H1 (cell line): ENCODE measurements at regions not wholly inside any gene's neighbourhood (a gene's known extent, or its start where the extent isn't known, plus 50 kb on each side); places are given as distances from the start of the nearest gene placed in this dataset.

Experiments
- CTCF ChIP-seq, 3 experiments: IDR thresholded peaks; 1 replicate in 2 of 3; 2 replicates in 1 of 3; pipeline versions ENCODE4 v1.5.1 to v1.6.1; 2011; ENCODE audit warnings: low read length in 3 of 3, mild to moderate bottlenecking in 3 of 3, inconsistent platforms in 2 of 3, low read depth in 1 of 3, moderate library complexity in 1 of 3; ENCODE audit not compliant: insufficient read depth in 1 of 3; ENCODE audit errors: control extremely low read depth in 1 of 3
- EGR1 ChIP-seq: IDR thresholded peaks from 2 replicates; pipeline ENCODE4 v1.6.1; 2011; ENCODE audit warnings: low read depth, low read length, borderline replicate concordance
- EZH2 ChIP-seq: fragments of 200-600 bp; sonication (generic); IDR thresholded peaks from 2 replicates; pipeline ENCODE4 v1.7.1; 2012; ENCODE audit warnings: low read depth, mild to moderate bottlenecking, moderate library complexity, low read length, inconsistent platforms; ENCODE audit not compliant: severe bottlenecking
- NRF1 ChIP-seq: IDR thresholded peaks from 2 replicates; pipeline ENCODE4 v1.6.1; 2011; ENCODE audit warnings: mild to moderate bottlenecking, low read depth, low read length, improper control_type of control experiment
- POLR2A ChIP-seq, 2 experiments: IDR thresholded peaks; 1 replicate in 1 of 2; 2 replicates in 1 of 2; pipeline ENCODE4 v1.6.1; 2011; ENCODE audit warnings: low read depth in 2 of 2, low read length in 2 of 2, mild to moderate bottlenecking in 2 of 2; ENCODE audit errors: control extremely low read depth in 1 of 2
- POLR2AphosphoS5 ChIP-seq: IDR thresholded peaks from 2 replicates; pipeline ENCODE4 v1.6.1; 2011; ENCODE audit warnings: low read depth, low read length
- SIN3A ChIP-seq, 2 experiments: IDR thresholded peaks in 1 of 2; conservative IDR thresholded peaks in 1 of 2; 2 replicates each; pipeline ENCODE4 v1.6.1; 2011 to 2012; ENCODE audit warnings: low read length in 2 of 2, improper control_type of control experiment in 1 of 2, low read depth in 1 of 2, mild to moderate bottlenecking in 1 of 2
- SP1 ChIP-seq: IDR thresholded peaks from 2 replicates; pipeline ENCODE4 v1.6.1; 2011; ENCODE audit warnings: low read depth, low read length
- SRF ChIP-seq: IDR thresholded peaks from 2 replicates; pipeline ENCODE4 v1.6.1; 2011; ENCODE audit warnings: mild to moderate bottlenecking, low read depth, low read length, moderate library complexity
- TEAD4 ChIP-seq: IDR thresholded peaks from 2 replicates; pipeline ENCODE4 v1.6.1; 2012; ENCODE audit warnings: low read depth, low read length, inconsistent platforms, mixed read lengths
- YY1 ChIP-seq: IDR thresholded peaks from 2 replicates; pipeline ENCODE4 v1.6.1; 2011; ENCODE audit warnings: low read depth, mild to moderate bottlenecking, low read length

GRCh38 chr2:53127061-53127650, 640.4 kb upstream of the CHAC2 start:
- TF ChIP-seq CTCF (IDR thresholded peaks at IDR 0.05; ENCODE audit: control extremely low read depth in 1 of 3, insufficient read depth in 1 of 3, low read depth in 1 of 3, low read length in 3 of 3), result no peak
- TF ChIP-seq POLR2AphosphoS5, result no peak
- TF ChIP-seq EZH2, result no peak
- no peak for TF ChIP-seq TEAD4
- TF ChIP-seq POLR2A (IDR thresholded peaks at IDR 0.05; ENCODE audit: control extremely low read depth in 1 of 2, low read depth in 2 of 2, low read length in 2 of 2), result no peak
- no peak for TF ChIP-seq YY1
- TF ChIP-seq SP1, result no peak
- no peak for TF ChIP-seq NRF1
- TF ChIP-seq SRF, result no peak
- no peak for TF ChIP-seq SIN3A (conservative IDR thresholded peaks at IDR 0.05 in 1 of 2, IDR thresholded peaks at IDR 0.05 in 1 of 2; ENCODE audit: low read depth in 1 of 2, low read length in 2 of 2)
- no peak for TF ChIP-seq EGR1
